NCI-H460 (cell line): ENCODE measurements at regions not wholly inside any gene's neighbourhood (a gene's known extent, or its start where the extent isn't known, plus 50 kb on each side); places are given as distances from the start of the nearest gene placed in this dataset.

Experiments used
- DNase-seq: peaks from one replicate; pipeline ENCODE4 v3.0.0-alpha.2; 2016; ENCODE audit warnings: low read depth; ENCODE audit errors: extremely low read depth

DNA sequence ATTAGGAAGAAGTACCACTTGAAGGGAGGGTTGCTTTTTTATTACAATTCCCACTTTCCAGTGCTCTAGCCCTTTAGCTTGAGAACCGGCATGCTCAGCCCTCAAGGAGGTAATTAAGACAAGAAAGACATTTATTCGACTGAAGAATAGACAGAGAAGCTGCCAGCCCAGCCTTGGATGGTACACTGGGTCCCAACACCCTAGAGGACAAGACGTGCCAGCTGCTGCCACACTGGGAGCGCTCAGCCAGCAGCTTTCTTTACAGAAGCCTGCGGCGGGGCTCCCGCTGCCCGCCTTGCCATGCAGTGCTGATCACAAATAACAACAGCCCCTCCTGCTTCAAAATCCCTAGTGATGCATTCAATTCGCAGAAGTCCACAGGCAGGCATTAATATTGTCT, 746.3 kb upstream of the RAB6C start:
- no peak for DNase-seq

DNA sequence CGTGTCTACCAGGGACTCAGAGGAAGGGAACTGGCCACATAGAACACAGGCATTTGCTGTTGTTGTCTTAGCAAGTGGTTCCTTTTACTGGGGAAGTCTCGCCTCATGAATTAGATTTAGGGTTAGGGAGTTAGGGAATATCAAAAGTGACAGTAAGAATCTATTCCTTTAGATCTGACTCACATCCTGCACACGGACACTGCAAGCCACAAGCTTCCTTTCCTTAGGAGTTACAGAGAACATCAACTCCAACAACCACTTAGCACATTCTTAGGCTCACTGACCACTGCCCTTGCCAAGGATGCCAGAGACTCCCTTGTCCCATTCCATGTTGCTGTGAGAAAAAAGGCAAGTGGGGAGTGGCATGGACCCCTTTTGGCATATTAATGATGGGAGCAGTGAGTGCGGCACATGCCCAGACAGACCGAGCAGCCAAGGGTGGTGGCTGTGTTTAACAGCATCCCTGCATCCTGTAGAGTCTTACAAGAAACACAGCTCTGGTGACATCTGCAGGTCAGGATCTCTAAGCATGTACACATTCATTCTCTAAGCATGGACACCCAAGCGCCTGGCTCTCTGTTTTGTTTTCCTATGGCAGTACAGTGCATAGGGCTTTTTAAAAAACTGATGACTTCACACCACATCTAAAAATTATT, 745.6 kb upstream of the RAB6C start:
- no peak for DNase-seq

DNA sequence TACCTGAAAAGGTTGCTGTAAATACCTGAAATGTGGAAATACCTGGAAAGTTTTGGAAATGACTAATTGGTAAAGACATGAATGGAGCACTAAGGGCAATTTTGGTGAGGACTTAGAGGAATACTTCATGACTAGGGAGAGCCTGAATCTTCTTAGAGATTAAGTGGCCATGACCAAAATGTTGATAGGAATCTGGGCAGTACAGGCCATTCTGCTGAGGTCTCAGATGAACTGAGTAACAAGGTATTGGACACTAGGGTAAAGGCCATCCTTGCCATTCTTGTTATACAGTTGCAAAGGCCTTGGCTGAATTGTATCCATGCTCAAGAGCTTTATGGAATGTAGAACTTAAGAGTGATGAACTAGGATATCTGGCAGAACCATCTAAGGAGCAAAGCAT, 742.9 kb upstream of the RAB6C start:
- DNase-seq, result no peak

DNA sequence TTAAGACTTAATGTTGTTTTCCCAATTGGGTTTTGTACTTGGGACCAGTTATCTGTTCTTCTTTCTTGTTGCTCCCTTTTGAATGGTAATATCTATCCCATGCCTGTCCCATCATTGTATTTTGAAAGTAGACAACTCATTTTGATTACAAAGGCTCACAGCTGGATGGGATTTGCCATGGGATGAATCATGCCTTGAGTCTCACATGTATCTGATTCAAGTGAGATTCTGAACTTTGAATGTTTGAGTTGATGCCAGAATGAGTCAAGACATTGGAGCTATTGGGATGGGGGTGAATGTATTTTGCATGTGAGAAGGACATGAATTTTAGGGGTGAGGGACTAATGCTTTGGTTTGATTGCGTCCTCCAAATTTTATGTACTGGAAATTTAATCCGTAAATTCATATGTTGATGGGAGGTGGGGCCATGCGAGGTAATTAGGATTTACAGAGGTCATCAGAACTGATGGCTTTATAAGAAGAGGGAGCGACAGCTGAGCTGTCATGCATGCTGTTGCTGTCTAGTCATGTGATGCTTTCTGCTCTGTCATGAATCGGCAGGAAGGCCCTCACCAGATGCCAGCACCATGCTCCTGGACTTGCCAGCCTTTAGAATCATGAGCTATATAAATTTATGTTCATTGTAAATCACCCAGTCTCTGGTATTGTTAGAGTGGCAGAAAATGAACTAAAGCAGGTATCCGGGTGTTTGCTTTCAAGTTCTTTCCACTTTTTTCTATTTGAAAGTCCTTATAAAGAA, 741.3 kb upstream of the RAB6C start:
- DNase-seq, result no peak

DNA sequence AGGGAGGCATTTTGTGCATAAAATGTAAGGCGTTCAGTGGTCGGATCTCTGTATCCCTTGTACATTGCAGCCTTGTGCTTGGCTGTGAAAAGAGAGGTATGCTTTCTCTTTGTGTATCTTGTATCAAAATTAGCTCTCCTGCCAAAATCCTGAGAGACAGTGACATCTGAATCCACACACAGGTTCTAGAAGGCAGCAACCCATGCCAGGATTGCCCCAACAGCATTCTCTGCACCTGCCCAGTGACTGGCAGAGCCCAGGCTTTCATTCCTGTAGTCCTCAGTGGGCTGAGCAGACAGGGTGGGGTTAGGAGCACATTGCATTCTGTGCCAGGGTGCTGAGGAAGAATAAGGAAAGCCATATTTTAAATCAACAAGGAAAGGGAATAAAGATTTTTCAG, 740.3 kb upstream of the RAB6C start:
- DNase-seq, result no peak

- no peak for DNase-seq
Measured at GRCh38 chr2:129240061-129240460, 739.4 kb upstream of the RAB6C start.

DNA sequence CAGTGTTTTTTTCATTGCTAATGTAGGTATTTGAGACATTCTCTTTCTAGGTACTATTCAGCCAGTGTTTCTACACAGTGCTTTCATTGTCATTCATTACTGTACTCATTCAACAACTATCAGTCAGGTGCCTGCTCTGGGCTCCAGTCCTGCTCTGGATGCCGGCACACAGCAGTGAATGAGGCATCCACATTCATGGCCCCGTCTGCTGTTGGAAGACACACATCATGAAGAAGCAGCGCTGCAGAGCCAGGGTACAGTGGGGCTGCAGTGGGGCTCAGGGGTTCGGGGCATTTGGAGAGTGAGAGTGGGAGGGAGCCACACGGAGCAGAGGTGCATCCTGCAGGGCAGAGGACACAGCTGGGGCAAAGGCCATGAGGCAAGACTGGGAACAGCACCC, 737.2 kb upstream of the RAB6C start:
- DNase-seq, result no peak

- no peak for DNase-seq
Measured at GRCh38 chr2:129247751-129248150, 731.7 kb upstream of the RAB6C start.

DNA sequence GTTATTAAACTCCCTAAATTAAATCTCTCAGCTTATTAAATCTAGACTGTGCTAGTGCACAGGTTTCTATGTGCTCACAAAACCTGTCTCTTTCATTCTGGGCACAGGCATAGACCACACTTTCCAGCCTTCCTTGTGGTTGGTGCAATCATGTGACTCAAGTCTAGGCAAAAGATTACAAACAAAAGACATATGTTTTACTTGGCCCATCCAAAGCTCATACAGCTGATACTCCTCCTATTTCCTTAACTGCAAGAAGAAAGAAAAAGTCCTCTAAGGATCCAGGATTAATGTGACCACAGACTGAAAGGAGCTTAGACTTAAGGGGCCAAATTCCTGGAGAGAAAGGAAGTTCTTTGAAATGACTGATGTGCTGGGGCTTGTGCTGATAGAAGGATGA, 731.3 kb upstream of the RAB6C start:
- DNase-seq, result no peak

DNA sequence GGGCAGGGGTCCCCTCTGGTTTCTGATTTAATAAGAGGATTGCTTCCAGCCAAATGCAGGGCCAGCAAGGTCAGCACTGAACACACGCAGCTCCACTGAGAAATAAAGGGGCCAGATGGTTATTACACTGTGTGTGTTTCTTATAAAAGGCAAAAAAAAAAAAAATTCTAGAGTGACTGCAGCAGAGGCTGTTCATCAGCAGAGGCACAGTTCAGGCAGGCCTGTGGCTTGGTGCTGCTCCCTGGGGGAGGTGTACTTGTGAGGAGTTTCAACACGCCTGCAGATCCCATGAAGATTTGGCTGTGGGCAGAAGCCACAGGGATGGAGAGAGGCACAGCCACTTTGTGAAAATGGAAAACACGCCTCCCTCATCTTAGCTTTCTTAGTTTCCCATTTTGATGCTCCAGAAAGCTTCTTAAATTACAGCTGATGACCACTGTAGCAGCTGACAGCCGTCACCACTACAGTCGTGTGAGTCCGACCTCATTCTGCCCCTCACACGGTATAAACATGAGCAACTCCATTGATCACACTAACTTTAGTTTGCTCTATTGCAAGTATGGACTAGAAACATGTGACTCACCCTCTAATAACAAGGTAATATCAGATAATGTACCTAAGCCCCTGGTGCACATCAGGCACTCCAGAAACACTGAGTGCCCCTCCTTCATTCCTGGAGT, 726.5 kb upstream of the RAB6C start:
- DNase-seq, result no peak

- no peak for DNase-seq
Measured at GRCh38 chr2:129253461-129253812, 726.0 kb upstream of the RAB6C start.

- DNase-seq, result no peak
Measured at GRCh38 chr2:129254718-129255117, 724.7 kb upstream of the RAB6C start.

GRCh38 chr2:129255610-129256313, 723.7 kb upstream of the RAB6C start:
- DNase-seq, result no peak

- DNase-seq, result no peak
Measured at GRCh38 chr2:129256642-129257041, 722.8 kb upstream of the RAB6C start.

- no peak for DNase-seq
Measured at GRCh38 chr2:129262934-129263333, 716.5 kb upstream of the RAB6C start.

- DNase-seq, result no peak
Measured at GRCh38 chr2:129263939-129264338, 715.5 kb upstream of the RAB6C start.

- DNase-seq, result no peak
Measured at GRCh38 chr2:129267559-129267958, 711.9 kb upstream of the RAB6C start.

- DNase-seq, result no peak
Measured at GRCh38 chr2:129273266-129274037, 706.0 kb upstream of the RAB6C start.

- DNase-seq, result no peak
Measured at GRCh38 chr2:129274038-129274415, 705.4 kb upstream of the RAB6C start.

DNA sequence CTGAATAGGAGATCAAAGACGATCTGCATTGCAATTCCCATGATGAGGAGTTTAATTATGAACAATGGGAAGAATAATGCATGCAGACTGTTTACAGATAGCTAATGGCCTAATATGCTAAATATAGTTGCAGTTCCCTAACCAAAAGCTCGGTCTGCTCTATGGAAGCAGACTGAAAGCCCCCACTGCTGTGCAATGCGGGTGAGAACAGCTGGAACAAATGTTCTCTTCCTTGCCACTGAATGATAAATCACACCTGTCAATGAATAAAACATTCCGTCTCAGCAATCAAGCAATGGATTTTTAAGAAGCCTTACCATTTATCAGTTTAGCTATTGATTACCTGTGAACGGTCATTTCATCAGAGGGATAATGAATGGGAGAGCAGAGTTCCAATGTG, 704.5 kb upstream of the RAB6C start:
- no peak for DNase-seq

DNA sequence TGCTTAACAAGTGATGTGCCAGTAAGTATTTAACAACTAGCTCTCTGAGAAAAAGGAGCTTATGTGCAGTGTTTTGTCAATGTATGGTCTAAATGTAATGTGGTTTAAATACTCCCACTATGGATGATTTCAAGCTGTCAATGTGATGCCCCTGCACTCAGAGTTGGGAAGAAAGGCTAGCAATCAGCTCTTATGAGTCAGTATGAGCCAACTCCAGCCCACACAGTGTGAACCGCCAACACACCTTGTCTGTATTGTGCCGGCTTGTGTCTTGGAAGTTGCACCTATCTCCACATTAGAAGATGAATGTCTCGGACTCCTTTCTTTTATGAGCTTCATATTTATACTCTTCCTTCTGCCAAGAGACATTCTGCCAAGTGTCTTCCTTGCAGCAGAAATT, 703.8 kb upstream of the RAB6C start:
- DNase-seq, result no peak
